ENCODE measurements at regions not wholly inside any gene's neighbourhood (a gene's known extent, or its start where the extent isn't known, plus 50 kb on each side); places are given as distances from the start of the nearest gene placed in this dataset.

- TF ChIP-seq ZBTB6 (tag by site-specific recombination; IDR thresholded peaks at IDR 0.05) = no peak
These were observed 849.7 kb upstream of the NRXN1 start (continued) for GRCh38 chr2:51881673-51882072.

GRCh38 chr2:51880153-51880552 is 848.2 kb upstream of the NRXN1 start:
- Histone ChIP-seq H3K9me3 (ENCODE audit: control insufficient read depth, insufficient read depth, low read depth, low read length) (no peaks in the 10 kb centered on the region), H3K4me1 (ENCODE audit: control insufficient read depth, insufficient read depth, low read length) (no peaks in the 10 kb centered on the region), H3K36me3 (ENCODE audit: control insufficient read depth in 2 of 2, insufficient read depth in 1 of 2, low read length in 2 of 2) (no peaks in the 10 kb centered on the region), H3K27ac (ENCODE audit: extremely low read depth, low read depth, low read length) (no peak overlapping the region), H3K4me3 (ENCODE audit: low read depth, low read length) (no peak overlapping the region)
- CTCF ChIA-PET = no interaction called here
- POLR2A ChIA-PET = no interaction called here
- TF ChIP-seq ZSCAN4 (tag by site-specific recombination; IDR thresholded peaks at IDR 0.05) (no peak), ZNF366 (tag by site-specific recombination; conservative IDR thresholded peaks at IDR 0.05) (no peak), ZBTB26 (tag by site-specific recombination; optimal IDR thresholded peaks at IDR 0.05) (no peak), RBAK (tag by site-specific recombination; IDR thresholded peaks at IDR 0.05) (no peak), ZNF202 (tag by site-specific recombination; IDR thresholded peaks at IDR 0.05; ENCODE audit: borderline replicate concordance) (no peak), ZNF19 (tag by site-specific recombination; IDR thresholded peaks at IDR 0.05; ENCODE audit: low read depth) (no peak), PATZ1 (tag by site-specific recombination; IDR thresholded peaks at IDR 0.05) (no peak), ELK4 (IDR thresholded peaks at IDR 0.05; ENCODE audit: borderline replicate concordance, low read depth, low read length) (no peak), HOXC10 (CRISPR knock-in tag; IDR thresholded peaks at IDR 0.05) (no peak), ZNF792 (tag by site-specific recombination; IDR thresholded peaks at IDR 0.05) (no peak), ZBTB48 (tag by site-specific recombination; IDR thresholded peaks at IDR 0.05) (no peak)

- Histone ChIP-seq H3K9me3 (ENCODE audit: control insufficient read depth, insufficient read depth, low read depth, low read length) (no peaks in the 10 kb centered on the region), H3K4me1 (ENCODE audit: control insufficient read depth, insufficient read depth, low read length) (no peaks in the 10 kb centered on the region), H3K4me3 (ENCODE audit: low read depth, low read length) (no peak overlapping the region), H3K27ac (ENCODE audit: extremely low read depth, low read depth, low read length) (no peak overlapping the region), H3K36me3 (ENCODE audit: control insufficient read depth in 2 of 2, insufficient read depth in 1 of 2, low read length in 2 of 2) (no peaks in the 10 kb centered on the region)
- TF ChIP-seq ZNF596 (tag by site-specific recombination; IDR thresholded peaks at IDR 0.05) (no peak), SETDB1 (IDR thresholded peaks at IDR 0.05; ENCODE audit: insufficient read length, low read length) (no peak), ZNF76 (tag by site-specific recombination; IDR thresholded peaks at IDR 0.05; ENCODE audit: borderline replicate concordance, low read depth) (no peak), ZNF184 (tag by site-specific recombination; IDR thresholded peaks at IDR 0.05) (no peak), ZNF768 (tag by site-specific recombination; IDR thresholded peaks at IDR 0.05) (no peak), ZNF155 (tag by site-specific recombination; IDR thresholded peaks at IDR 0.05) (no peak), ZNF140 (tag by site-specific recombination; IDR thresholded peaks at IDR 0.05) (no peak), ZNF37A (tag by site-specific recombination; IDR thresholded peaks at IDR 0.05) (no peak), ZEB2 (tag by site-specific recombination; IDR thresholded peaks at IDR 0.05) (no peak), ZNF302 (tag by site-specific recombination; IDR thresholded peaks at IDR 0.05; ENCODE audit: low read depth) (no peak)
- ChIA-PET POLR2A (no interaction called here), CTCF (no interaction called here)
These were observed 834.4 kb upstream of the NRXN1 start for GRCh38 chr2:51866361-51866760.
